NCI-H345 treated with DMSO at 0.1 percent for 48 hours (cell line): ENCODE measurements at regions not wholly inside any gene's neighbourhood (a gene's known extent, or its start where the extent isn't known, plus 50 kb on each side); places are given as distances from the start of the nearest gene placed in this dataset.

Source experiments
- DNase-seq: peaks from one replicate; lab custom pipeline; 2025; ENCODE audit not compliant: unreplicated experiment; lab: John Stamatoyannopoulos, UW

- no peak for DNase-seq
These were observed 69.7 kb upstream of the TAF11L2 start for GRCh38 chr5:17428176-17428800.

GRCh38 chr5:17429353-17429752 is 68.7 kb upstream of the TAF11L2 start:
- no peak for DNase-seq

GRCh38 chr5:17430241-17430640 is 67.8 kb upstream of the TAF11L2 start:
- DNase-seq: no peak

GRCh38 chr5:17431272-17432050 is 66.6 kb upstream of the TAF11L2 start:
- DNase-seq: no peak

GRCh38 chr5:17432569-17432968 is 65.5 kb upstream of the TAF11L2 start:
- no peak for DNase-seq

- DNase-seq: no peak
These were observed 64.6 kb upstream of the TAF11L2 start for GRCh38 chr5:17433406-17433805.

GRCh38 chr5:17434982-17435381 is 63.0 kb upstream of the TAF11L2 start:
- DNase-seq: no peak

- DNase-seq: no peak
These were observed 61.7 kb upstream of the TAF11L2 start for GRCh38 chr5:17436350-17436749.

- DNase-seq: no peak
These were observed 61.2 kb upstream of the TAF11L2 start for GRCh38 chr5:17436761-17437221.

- DNase-seq: no peak
These were observed 60.0 kb upstream of the TAF11L2 start for GRCh38 chr5:17438027-17438426.

- DNase-seq: no peak
These were observed 58.1 kb upstream of the TAF11L2 start for GRCh38 chr5:17439956-17440355.

- DNase-seq: no peak
These were observed 57.3 kb upstream of the TAF11L2 start for GRCh38 chr5:17440766-17441165.

- DNase-seq: no peak
These were observed 56.7 kb upstream of the TAF11L2 start for GRCh38 chr5:17441351-17441750.

- DNase-seq: no peak
These were observed 54.5 kb upstream of the TAF11L2 start for GRCh38 chr5:17443333-17444130.

GRCh38 chr5:17444496-17444895 is 53.5 kb upstream of the TAF11L2 start:
- no peak for DNase-seq

- DNase-seq: no peak
These were observed 52.8 kb upstream of the TAF11L2 start for GRCh38 chr5:17445185-17445584.
